Calu3 (cell line): ENCODE measurements at regions not wholly inside any gene's neighbourhood (a gene's known extent, or its start where the extent isn't known, plus 50 kb on each side); places are given as distances from the start of the nearest gene placed in this dataset.

ENCODE experiments used
- BruUV-seq: library from RNA; stranded (reverse); fragments of 400-500 nt; replicated peaks from 2 replicates; lab custom pipeline; 2021; lab: Mats Ljungman, UMichigan
- CTCF ChIA-PET: fragments of 300-600 bp; sonication (Branson Sonifier 250); formaldehyde crosslinking; loops from one replicate; lab custom pipeline; 2022; ENCODE audit warnings: antibody characterized with exemption; lab: Charles Lee
- DNase-seq: peaks from one replicate; pipeline ENCODE4 v3.0.0; 2022
- H3K27ac Mint-ChIP-seq: one replicate; pipeline ENCODE4 v1.8.0; 2022; ENCODE audit warnings: mixed read lengths; ENCODE audit not compliant: unreplicated experiment
- H3K27me3 Mint-ChIP-seq: one replicate; pipeline ENCODE4 v1.8.0; 2022; ENCODE audit warnings: mixed read lengths; ENCODE audit not compliant: unreplicated experiment
- H3K36me3 Mint-ChIP-seq: one replicate; pipeline ENCODE4 v1.8.0; 2022; ENCODE audit warnings: mild to moderate bottlenecking, moderate library complexity, mixed read lengths; ENCODE audit not compliant: insufficient read depth, unreplicated experiment
- H3K4me1 Mint-ChIP-seq: one replicate; pipeline ENCODE4 v1.8.0; 2022; ENCODE audit warnings: mild to moderate bottlenecking, low read depth, mixed read lengths; ENCODE audit not compliant: unreplicated experiment
- H3K4me3 Mint-ChIP-seq: one replicate; pipeline ENCODE4 v1.8.0; 2022; ENCODE audit warnings: mild to moderate bottlenecking, low read depth, moderate library complexity, mixed read lengths; ENCODE audit not compliant: unreplicated experiment
- H3K9me3 Mint-ChIP-seq: one replicate; pipeline ENCODE4 v1.8.0; 2022; ENCODE audit warnings: low read depth, mixed read lengths; ENCODE audit not compliant: unreplicated experiment
- CTCF ChIP-seq: fragments of 200-600 bp; IDR thresholded peaks from one replicate; pipeline ENCODE4 v1.8.0; 2022; ENCODE audit warnings: antibody characterized with exemption; ENCODE audit not compliant: unreplicated experiment
- intact Hi-C: fragments of 100-400 bp; cut with micrococcal nuclease; formaldehyde crosslinking; loops from one replicate; pipeline ENCODE4 v1.10.0; 2022; ENCODE audit not compliant: unreplicated experiment

DNA sequence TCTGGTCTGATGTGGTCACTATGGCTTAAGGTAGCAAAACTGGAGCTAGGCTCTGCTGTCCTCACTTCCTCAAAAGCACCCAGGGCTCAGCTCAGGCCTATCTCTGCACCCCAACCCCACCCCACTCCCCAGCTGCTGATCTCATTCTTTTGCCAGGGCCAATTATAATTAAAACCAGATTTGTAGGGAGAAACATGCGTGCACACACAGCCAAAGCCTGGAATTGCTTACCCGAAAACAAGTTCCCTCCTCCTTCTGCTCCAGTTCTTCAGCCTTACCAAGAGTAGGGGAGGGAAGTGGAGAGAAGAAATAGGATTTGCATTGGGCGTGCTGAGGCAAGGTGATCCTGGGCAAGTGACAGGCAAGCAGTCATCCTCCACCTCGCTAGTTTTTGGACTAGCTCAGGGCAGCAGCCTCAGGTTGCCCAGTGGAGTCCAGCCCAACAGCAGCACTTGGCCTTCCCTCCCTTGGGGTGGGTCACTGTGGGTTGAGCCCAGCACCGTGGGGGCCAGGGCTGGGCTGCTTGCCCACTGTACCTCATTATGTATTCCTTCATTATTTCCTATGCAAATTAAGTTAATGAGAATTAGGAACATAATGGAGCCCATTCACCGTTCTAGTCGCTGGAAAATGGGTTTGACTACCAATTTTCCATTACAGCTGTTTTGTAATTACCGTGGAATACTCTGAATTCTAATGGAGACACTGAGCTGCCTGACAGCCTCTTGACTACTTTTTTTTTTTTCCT lies 199.1 kb upstream of the CELF4 start:
- Mint-ChIP-seq H3K27me3 (peaks cover 27% of the 10 kb centered on the region), H3K27ac (no peak overlapping the region), H3K4me1 (no peaks in the 10 kb centered on the region), H3K4me3 (no peak overlapping the region), H3K9me3 (peaks cover 4% of the 10 kb centered on the region), H3K36me3 (no peaks in the 10 kb centered on the region)
- intact Hi-C loops = no loop called here
- no peak for DNase-seq
- no peak for TF ChIP-seq CTCF
- BruUV-seq = no TSS peak
- CTCF ChIA-PET = no interaction called here

DNA sequence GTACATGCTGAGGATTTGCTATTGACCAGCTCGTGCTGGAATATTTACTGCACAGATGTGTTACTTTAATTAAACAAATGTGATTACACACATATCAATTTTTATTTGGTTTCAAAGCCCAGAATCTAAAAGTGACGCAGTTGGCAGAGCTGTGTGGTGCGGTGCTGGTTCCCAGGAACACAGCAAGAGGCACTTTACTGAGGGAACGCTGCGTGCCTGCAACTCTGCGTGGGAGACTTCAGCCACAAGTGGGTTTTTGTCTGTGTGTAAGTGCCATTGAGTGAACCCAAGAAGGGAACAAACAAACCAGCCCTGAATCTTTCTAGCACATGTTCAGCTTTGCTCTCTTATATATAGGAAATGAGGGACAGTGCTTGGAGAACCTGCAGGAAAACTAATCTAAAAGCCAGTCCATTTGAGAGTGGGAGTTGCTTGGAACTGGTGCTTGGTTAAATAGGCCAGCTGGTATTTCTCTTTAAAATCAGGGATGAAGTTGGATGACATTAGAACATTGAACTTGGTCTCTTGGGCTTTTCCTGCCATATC lies 196.6 kb upstream of the CELF4 start:
- CTCF ChIA-PET = no interaction called here
- no peaks in the 10 kb centered on the region for H3K9me3 Mint-ChIP-seq
- H3K36me3 Mint-ChIP-seq = no peaks in the 10 kb centered on the region
- H3K27me3 Mint-ChIP-seq = peaks cover 16% of the 10 kb centered on the region
- TF ChIP-seq CTCF = no peak
- no peaks in the 10 kb centered on the region for H3K4me1 Mint-ChIP-seq
- no TSS peak for BruUV-seq
- H3K4me3 Mint-ChIP-seq = no peak overlapping the region
- intact Hi-C loops = no loop called here
- H3K27ac Mint-ChIP-seq = no peak overlapping the region
- no peak for DNase-seq

DNA sequence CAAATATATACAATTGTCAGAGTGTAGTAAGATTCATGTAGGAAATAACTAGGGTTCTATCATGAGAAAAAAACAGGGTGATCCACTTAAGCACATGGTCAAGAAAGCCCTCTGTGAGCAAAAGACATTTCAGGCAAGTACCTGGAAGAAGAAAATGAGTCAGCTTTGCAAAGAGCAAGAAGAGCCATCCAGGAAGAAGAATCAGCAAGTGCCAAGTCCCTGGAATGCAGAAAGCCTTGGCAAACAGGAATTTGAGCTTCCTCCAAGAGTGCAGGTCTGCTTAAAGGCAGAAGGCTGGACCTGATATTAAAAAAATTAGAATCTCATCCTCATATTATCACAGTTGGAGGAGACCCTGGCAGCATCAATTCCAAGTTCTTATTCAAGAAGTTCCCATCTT lies 188.5 kb upstream of the CELF4 start:
- intact Hi-C loops = no loop called here
- H3K9me3 Mint-ChIP-seq = peaks cover 4% of the 10 kb centered on the region
- H3K27ac Mint-ChIP-seq = no peak overlapping the region
- no peak for DNase-seq
- no TSS peak for BruUV-seq
- no peaks in the 10 kb centered on the region for H3K36me3 Mint-ChIP-seq
- TF ChIP-seq CTCF = no peak
- H3K4me1 Mint-ChIP-seq = no peaks in the 10 kb centered on the region
- H3K4me3 Mint-ChIP-seq = no peak overlapping the region
- CTCF ChIA-PET = no interaction called here
- H3K27me3 Mint-ChIP-seq = peaks cover 35% of the 10 kb centered on the region

DNA sequence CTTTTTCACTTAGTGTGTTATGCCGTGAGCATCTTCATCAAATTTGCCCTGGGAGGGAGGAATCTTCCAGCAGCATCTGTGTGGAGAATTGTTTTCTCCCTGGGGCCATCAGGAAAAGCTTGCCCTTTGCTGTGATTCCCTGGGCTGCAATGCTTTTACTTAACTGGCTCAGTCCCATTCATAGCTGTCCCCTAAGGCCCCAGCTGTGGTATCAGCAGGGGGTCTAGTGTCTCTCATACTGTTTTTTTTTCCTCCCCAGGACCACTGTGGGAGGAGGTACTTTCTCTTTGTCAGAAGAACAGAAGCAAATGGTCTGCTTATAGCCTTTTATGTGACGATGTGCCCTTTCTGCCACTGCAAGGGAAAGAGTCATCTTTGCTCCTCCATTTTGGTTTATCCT lies 176.8 kb upstream of the CELF4 start:
- no peak for TF ChIP-seq CTCF
- Mint-ChIP-seq H3K4me3 (no peak overlapping the region), H3K4me1 (no peaks in the 10 kb centered on the region), H3K36me3 (no peaks in the 10 kb centered on the region), H3K27ac (no peak overlapping the region), H3K9me3 (no peaks in the 10 kb centered on the region), H3K27me3 (peaks cover 7% of the 10 kb centered on the region)
- intact Hi-C loops = loop anchor here (10.0 kb wide), 1 partner anchor 158 kb away; no protein-coding TSS in a partner anchor
- no peak for DNase-seq
- no TSS peak for BruUV-seq
- CTCF ChIA-PET = no interaction called here
